ENCODE measurements at regions not wholly inside any gene's neighbourhood (a gene's known extent, or its start where the extent isn't known, plus 50 kb on each side); places are given as distances from the start of the nearest gene placed in this dataset.

DNA sequence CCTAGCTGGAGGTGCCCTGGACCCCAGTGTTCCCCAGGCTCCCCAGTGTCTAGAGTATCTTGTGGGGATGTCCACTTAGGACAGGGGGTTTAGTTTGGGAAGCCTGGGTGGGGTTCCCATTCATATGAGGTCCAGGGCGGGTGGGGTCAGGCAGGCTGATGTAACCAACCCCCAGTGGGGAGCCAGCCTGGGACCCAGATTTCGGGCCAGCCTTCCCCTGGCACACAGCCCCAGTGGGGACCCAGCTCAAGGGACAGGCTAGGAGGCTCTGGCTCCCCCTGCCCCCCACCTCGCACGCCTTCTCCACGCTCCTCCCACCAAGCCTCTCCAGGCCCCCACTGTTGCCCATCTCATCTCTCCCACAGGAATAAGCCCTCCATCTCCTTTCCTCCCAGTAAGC, 323.5 kb downstream of the UACA start:
- TF ChIP-seq, protein P1, sequence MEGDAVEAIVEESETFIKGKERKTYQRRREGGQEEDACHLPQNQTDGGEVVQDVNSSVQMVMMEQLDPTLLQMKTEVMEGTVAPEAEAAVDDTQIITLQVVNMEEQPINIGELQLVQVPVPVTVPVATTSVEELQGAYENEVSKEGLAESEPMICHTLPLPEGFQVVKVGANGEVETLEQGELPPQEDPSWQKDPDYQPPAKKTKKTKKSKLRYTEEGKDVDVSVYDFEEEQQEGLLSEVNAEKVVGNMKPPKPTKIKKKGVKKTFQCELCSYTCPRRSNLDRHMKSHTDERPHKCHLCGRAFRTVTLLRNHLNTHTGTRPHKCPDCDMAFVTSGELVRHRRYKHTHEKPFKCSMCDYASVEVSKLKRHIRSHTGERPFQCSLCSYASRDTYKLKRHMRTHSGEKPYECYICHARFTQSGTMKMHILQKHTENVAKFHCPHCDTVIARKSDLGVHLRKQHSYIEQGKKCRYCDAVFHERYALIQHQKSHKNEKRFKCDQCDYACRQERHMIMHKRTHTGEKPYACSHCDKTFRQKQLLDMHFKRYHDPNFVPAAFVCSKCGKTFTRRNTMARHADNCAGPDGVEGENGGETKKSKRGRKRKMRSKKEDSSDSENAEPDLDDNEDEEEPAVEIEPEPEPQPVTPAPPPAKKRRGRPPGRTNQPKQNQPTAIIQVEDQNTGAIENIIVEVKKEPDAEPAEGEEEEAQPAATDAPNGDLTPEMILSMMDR (conservative IDR thresholded peaks at IDR 0.05; ENCODE audit: low read depth, low read length): no peak
- H3K4me3 ChIP-seq (ENCODE audit: low read length): no peak overlapping the region
- DNase-seq (ENCODE audit: low read depth): no peak

- DNase-seq (ENCODE audit: low read depth): no peak
- no peak overlapping the region for H3K4me3 ChIP-seq (ENCODE audit: low read length)
- TF ChIP-seq, protein P1 (conservative IDR thresholded peaks at IDR 0.05; ENCODE audit: low read depth, low read length): no peak
Observed at GRCh38 chr15:70439304-70439877, 324.0 kb downstream of the UACA start.

GRCh38 chr15:70438776-70439175, 324.6 kb downstream of the UACA start:
- no peak overlapping the region for H3K4me3 ChIP-seq (ENCODE audit: low read length)
- no peak for DNase-seq (ENCODE audit: low read depth)
- TF ChIP-seq, protein P1 (conservative IDR thresholded peaks at IDR 0.05; ENCODE audit: low read depth, low read length): no peak

DNA sequence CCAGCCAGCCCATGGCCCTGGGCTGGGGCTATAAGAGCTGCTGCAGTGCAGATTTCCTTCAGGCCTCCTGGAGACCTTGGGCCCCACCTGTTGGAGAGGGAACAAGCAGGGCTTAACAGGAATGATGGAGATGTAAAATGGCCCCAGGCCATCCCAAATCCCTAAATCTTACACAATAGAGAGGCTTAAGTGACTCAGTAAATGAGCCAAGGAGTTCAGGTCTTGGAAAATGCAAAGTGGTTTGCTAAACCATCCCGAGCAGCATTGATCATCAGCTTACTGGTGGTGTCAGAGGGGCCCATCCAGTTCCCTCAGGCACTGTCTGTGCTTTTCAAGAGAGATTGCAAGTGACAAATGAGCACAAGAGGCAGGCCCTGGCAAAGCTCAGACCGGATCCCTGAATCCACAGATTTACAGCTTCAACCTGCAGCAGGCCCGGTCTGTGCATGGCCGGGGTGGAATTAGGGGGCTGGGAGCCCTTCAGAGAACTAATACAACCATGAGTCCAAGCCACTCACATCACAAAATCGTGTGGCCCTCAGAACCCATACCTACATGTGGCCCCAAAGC, 325.4 kb downstream of the UACA start:
- H3K4me3 ChIP-seq (ENCODE audit: low read length): no peak overlapping the region
- no peak for DNase-seq (ENCODE audit: low read depth)
- TF ChIP-seq, protein P1 (conservative IDR thresholded peaks at IDR 0.05; ENCODE audit: low read depth, low read length): no peak

DNA sequence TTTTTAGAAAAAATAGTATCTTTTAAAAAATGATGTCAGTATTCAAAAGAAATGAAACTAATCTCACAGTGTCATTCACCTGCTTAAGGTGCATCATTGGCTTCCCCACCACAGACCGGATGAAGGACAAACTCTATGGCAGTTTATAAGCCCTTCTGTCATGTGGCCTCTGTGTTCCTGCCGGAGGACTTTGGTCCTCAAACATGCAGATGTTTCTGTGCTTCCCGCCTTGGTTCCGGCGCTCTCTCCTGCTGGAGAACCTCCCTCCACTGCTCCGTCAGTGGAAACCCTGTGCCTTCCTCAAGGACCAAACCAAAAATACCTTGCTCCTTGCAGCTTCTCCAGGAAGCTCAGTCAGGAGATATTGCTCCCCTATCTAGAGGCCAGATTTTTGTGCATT, 326.3 kb downstream of the UACA start:
- DNase-seq (ENCODE audit: low read depth): no peak
- TF ChIP-seq, protein P1 (conservative IDR thresholded peaks at IDR 0.05; ENCODE audit: low read depth, low read length): no peak
- no peak overlapping the region for H3K4me3 ChIP-seq (ENCODE audit: low read length)

DNA sequence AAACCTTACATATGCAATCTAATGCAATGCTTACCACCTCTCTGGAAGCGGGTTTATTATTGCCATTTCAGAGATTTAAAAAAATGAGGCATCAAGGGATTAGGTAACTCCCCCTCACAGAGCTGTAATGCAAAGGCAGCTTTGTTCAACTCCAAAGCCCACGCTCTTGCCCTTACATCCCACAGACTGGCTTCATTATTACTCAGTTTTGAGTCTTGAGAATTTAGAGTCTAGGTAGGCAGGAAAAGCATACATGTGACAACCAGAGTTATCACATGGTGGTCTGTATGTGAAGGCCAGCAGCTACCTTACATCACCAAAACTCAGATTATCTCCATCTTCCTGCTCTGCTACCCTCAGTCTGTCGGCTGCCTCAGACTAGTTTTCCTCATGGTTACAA, 326.9 kb downstream of the UACA start:
- TF ChIP-seq, protein P1 (conservative IDR thresholded peaks at IDR 0.05; ENCODE audit: low read depth, low read length): no peak
- DNase-seq (ENCODE audit: low read depth): no peak
- no peak overlapping the region for H3K4me3 ChIP-seq (ENCODE audit: low read length)

- TF ChIP-seq, protein P1 (conservative IDR thresholded peaks at IDR 0.05; ENCODE audit: low read depth, low read length): no peak
- no peak for DNase-seq (ENCODE audit: low read depth)
- H3K4me3 ChIP-seq (ENCODE audit: low read length): no peak overlapping the region
Observed at GRCh38 chr15:70435872-70436271, 327.5 kb downstream of the UACA start.
